ENCODE measurements at regions not wholly inside any gene's neighbourhood (a gene's known extent, or its start where the extent isn't known, plus 50 kb on each side); places are given as distances from the start of the nearest gene placed in this dataset.

- H3K4me3 ChIP-seq = no peak overlapping the region
- peaks cover 0 to 8% (median 2%) of the 10 kb centered on the region in 4 donors for H3K4me1 ChIP-seq
- DNase-seq (ENCODE audit: extremely low spot score) = no peak
- H3K9me3 ChIP-seq = no peaks in the 10 kb centered on the region
- H3K36me3 ChIP-seq = no peaks in the 10 kb centered on the region
- 52% methylated on average over 2 of the region's 2 CpGs for WGBS
- intact Hi-C loops (cut with DNase I) = no loop called here
- no peak overlapping the region for H3K27ac ChIP-seq (replicated peaks in 1 of 4)
- TF ChIP-seq EP300 (IDR thresholded peaks at IDR 0.05) = no peak
- no peak for TF ChIP-seq CTCF (IDR thresholded peaks at IDR 0.05)
- no peak for TF ChIP-seq POLR2AphosphoS5 (IDR thresholded peaks at IDR 0.05)
- TF ChIP-seq POLR2A (IDR thresholded peaks at IDR 0.05; ENCODE audit: low read depth) = no peak
- no peaks in the 10 kb centered on the region for H3K27me3 ChIP-seq
These were observed 68.7 kb upstream of the MARCHF10 start for GRCh38 chr17:62876673-62877405.

- no peak overlapping the region for H3K27ac ChIP-seq (replicated peaks in 1 of 4)
- 55% methylated on average over 2 of the region's 2 CpGs for WGBS
- DNase-seq (ENCODE audit: extremely low spot score) = no peak
- TF ChIP-seq POLR2AphosphoS5 (IDR thresholded peaks at IDR 0.05) (no peak), CTCF (IDR thresholded peaks at IDR 0.05) (no peak), POLR2A (IDR thresholded peaks at IDR 0.05; ENCODE audit: low read depth) (no peak), EP300 (IDR thresholded peaks at IDR 0.05) (no peak)
- H3K27me3 ChIP-seq = no peaks in the 10 kb centered on the region
- intact Hi-C loops (cut with DNase I) = no loop called here
- H3K36me3 ChIP-seq = no peaks in the 10 kb centered on the region
- no peak overlapping the region for H3K4me3 ChIP-seq
- H3K9me3 ChIP-seq = no peaks in the 10 kb centered on the region
- H3K4me1 ChIP-seq = peaks cover 0 to 8% (median 2%) of the 10 kb centered on the region in 4 donors
These were observed 67.9 kb upstream of the MARCHF10 start for GRCh38 chr17:62876063-62876462.

GRCh38 chr17:62875296-62875695 lies 67.2 kb upstream of the MARCHF10 start:
- Histone ChIP-seq H3K36me3 (no peaks in the 10 kb centered on the region), H3K4me1 (peaks cover 0 to 8% (median 2%) of the 10 kb centered on the region in 4 donors), H3K4me3 (no peak overlapping the region), H3K27ac (replicated peaks in 1 of 4) (no peak overlapping the region), H3K27me3 (no peaks in the 10 kb centered on the region), H3K9me3 (no peaks in the 10 kb centered on the region)
- intact Hi-C loops (cut with DNase I) = no loop called here
- 86% methylated on average over 4 of the region's 4 CpGs for WGBS
- TF ChIP-seq POLR2AphosphoS5 (IDR thresholded peaks at IDR 0.05) (no peak), EP300 (IDR thresholded peaks at IDR 0.05) (no peak), POLR2A (IDR thresholded peaks at IDR 0.05; ENCODE audit: low read depth) (no peak), CTCF (IDR thresholded peaks at IDR 0.05) (no peak)
- no peak for DNase-seq (ENCODE audit: extremely low spot score)

- peaks cover 0 to 3% (median 0%) of the 10 kb centered on the region in 4 donors for H3K4me1 ChIP-seq
- H3K27me3 ChIP-seq = no peaks in the 10 kb centered on the region
- no peak for DNase-seq (ENCODE audit: extremely low spot score)
- intact Hi-C loops (cut with DNase I) = no loop called here
- H3K27ac ChIP-seq (replicated peaks in 1 of 4) = no peak overlapping the region
- WGBS = 87% methylated on average over 5 of the region's 5 CpGs
- no peaks in the 10 kb centered on the region for H3K36me3 ChIP-seq
- TF ChIP-seq POLR2A (IDR thresholded peaks at IDR 0.05; ENCODE audit: low read depth) (no peak), CTCF (IDR thresholded peaks at IDR 0.05) (no peak), EP300 (IDR thresholded peaks at IDR 0.05) (no peak), POLR2AphosphoS5 (IDR thresholded peaks at IDR 0.05) (no peak)
- no peaks in the 10 kb centered on the region for H3K9me3 ChIP-seq
- H3K4me3 ChIP-seq = no peak overlapping the region
These were observed 63.2 kb upstream of the MARCHF10 start for GRCh38 chr17:62871291-62871690.

GRCh38 chr17:62870552-62870971 lies 62.4 kb upstream of the MARCHF10 start:
- Histone ChIP-seq H3K27me3 (peaks cover 0 to 5% (median 0%) of the 10 kb centered on the region in 4 donors), H3K27ac (replicated peaks in 1 of 4) (no peak overlapping the region), H3K36me3 (no peaks in the 10 kb centered on the region), H3K4me1 (no peaks in the 10 kb centered on the region), H3K4me3 (no peak overlapping the region), H3K9me3 (no peaks in the 10 kb centered on the region)
- intact Hi-C loops (cut with DNase I) = no loop called here
- 67% methylated on average over 8 of the region's 8 CpGs for WGBS
- TF ChIP-seq EP300 (IDR thresholded peaks at IDR 0.05) (no peak), POLR2AphosphoS5 (IDR thresholded peaks at IDR 0.05) (no peak), CTCF (IDR thresholded peaks at IDR 0.05) (no peak), POLR2A (IDR thresholded peaks at IDR 0.05; ENCODE audit: low read depth) (no peak)
- no peak for DNase-seq (ENCODE audit: extremely low spot score)

All from esophagus muscularis mucosa (tissue), 4 donors.